HFF-Myc (cell line): ENCODE measurements at regions not wholly inside any gene's neighbourhood (a gene's known extent, or its start where the extent isn't known, plus 50 kb on each side); places are given as distances from the start of the nearest gene placed in this dataset.
"Not testable (repeated sequence)": the region's sequence is repeated elsewhere in the genome, so short reads cannot be mapped to it uniquely, and the experiment has no call there.

ENCODE experiments used
- DNase-seq: peaks from one replicate; pipeline ENCODE4 v3.0.0-alpha.2; 2011; ENCODE audit warnings: low read depth; ENCODE audit errors: extremely low read depth
- H3K4me3 ChIP-seq: replicated peaks from 2 replicates; pipeline ENCODE4 v1.5.1; 2011; ENCODE audit warnings: low read depth, mild to moderate bottlenecking, control low read depth, low read length
- TF ChIP-seq, protein P1 (sequence below): IDR thresholded peaks from 2 replicates; pipeline ENCODE4 v1.5.1; 2012; ENCODE audit warnings: mild to moderate bottlenecking, low read depth, low read length, control low read depth; ENCODE audit errors: missing control alignments

GRCh38 chr7:118372530-118372929 lies 148.0 kb downstream of the ANKRD7 start:
- TF ChIP-seq, protein P1, sequence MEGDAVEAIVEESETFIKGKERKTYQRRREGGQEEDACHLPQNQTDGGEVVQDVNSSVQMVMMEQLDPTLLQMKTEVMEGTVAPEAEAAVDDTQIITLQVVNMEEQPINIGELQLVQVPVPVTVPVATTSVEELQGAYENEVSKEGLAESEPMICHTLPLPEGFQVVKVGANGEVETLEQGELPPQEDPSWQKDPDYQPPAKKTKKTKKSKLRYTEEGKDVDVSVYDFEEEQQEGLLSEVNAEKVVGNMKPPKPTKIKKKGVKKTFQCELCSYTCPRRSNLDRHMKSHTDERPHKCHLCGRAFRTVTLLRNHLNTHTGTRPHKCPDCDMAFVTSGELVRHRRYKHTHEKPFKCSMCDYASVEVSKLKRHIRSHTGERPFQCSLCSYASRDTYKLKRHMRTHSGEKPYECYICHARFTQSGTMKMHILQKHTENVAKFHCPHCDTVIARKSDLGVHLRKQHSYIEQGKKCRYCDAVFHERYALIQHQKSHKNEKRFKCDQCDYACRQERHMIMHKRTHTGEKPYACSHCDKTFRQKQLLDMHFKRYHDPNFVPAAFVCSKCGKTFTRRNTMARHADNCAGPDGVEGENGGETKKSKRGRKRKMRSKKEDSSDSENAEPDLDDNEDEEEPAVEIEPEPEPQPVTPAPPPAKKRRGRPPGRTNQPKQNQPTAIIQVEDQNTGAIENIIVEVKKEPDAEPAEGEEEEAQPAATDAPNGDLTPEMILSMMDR = no peak
- no peak overlapping the region for H3K4me3 ChIP-seq
- no peak for DNase-seq

DNA sequence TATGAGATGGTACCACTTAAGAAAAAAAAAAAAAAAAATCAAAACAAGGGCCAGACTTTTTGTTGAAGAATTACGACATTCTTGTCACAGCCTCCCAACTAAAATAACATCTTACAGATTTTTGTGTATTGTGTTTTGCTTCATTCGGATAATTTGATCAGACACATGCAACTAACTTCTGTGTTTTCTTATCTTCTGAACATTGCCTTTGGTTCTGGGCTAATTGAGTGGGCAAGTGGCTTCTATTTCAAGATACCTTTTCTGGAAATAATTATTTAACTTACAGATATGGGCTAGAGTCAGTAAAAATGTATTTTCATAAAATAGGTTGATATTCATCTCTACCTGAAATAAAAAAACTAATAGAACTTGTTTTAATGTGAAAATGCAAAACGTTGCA lies 165.1 kb downstream of the ANKRD7 start:
- H3K4me3 ChIP-seq = no peak overlapping the region
- DNase-seq = no peak
- TF ChIP-seq, protein P1 = no peak

- H3K4me3 ChIP-seq = no peak overlapping the region
- DNase-seq = no peak
- TF ChIP-seq, protein P1 = no peak
Measured at GRCh38 chr7:118404211-118404610, 179.7 kb downstream of the ANKRD7 start.

DNA sequence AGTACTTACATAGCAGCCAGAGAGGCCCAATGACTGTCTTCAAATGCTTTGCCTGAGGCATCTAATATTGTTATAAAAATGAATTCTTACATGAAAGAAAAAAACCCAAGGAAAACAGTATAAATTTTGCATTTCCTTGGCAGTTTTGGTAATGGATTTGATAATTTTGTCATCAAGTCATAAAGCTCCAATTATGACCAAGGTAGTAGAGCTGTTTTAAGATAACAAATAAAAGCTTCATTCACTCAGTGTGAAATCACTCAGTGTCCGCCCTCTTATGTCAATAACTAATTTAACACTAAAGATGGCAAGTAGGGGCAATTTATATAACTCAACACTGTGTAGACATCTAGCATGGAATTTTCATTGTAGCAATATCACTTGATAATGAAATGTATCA lies 193.9 kb downstream of the ANKRD7 start:
- no peak for DNase-seq
- TF ChIP-seq, protein P1 = no peak
- H3K4me3 ChIP-seq = no peak overlapping the region

DNA sequence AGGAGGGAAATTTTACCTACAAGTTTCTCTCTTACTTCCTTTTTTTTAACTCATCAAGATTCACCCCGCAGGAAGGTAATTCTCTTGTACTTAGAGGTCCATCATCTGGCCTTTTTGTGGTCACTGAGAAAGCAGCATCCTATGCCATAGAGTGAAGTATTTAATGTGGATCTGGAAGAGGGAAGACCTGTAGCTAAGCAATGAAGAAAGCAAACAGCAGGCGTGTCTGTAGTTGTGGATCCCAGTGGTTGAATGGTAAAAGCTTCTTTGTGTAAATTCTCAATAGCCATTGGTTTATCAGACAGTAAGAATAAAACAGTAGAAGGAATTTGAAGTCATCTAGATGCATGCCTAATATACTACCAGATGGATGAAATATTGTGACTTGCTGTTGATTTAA lies 196.4 kb downstream of the ANKRD7 start:
- no peak overlapping the region for H3K4me3 ChIP-seq
- no peak for DNase-seq
- TF ChIP-seq, protein P1 = no peak

- H3K4me3 ChIP-seq = no peak overlapping the region
- TF ChIP-seq, protein P1 = no peak
- no peak for DNase-seq
Measured at GRCh38 chr7:118429141-118429540, 204.6 kb downstream of the ANKRD7 start.

DNA sequence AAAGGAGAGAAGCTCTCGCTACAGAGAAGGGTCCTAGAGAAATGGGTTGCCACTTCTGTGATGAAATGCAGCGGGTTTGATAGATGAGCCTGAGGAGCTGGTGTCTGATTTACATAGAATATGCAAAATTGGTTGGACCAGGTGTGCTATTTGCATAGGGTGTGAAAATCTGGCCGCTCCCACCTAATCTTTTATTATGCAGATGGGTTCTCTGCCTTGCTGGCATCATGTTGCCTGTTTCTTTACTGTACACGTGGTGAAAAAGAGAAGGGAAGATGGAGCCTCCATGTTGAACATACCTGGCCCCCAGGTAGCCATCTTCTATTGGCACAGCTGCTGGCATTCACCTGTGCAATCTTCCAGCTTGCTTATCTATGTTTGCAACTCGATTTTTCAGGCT lies 212.2 kb downstream of the ANKRD7 start:
- H3K4me3 ChIP-seq = no peak overlapping the region
- TF ChIP-seq, protein P1 = no peak
- DNase-seq = no peak

DNA sequence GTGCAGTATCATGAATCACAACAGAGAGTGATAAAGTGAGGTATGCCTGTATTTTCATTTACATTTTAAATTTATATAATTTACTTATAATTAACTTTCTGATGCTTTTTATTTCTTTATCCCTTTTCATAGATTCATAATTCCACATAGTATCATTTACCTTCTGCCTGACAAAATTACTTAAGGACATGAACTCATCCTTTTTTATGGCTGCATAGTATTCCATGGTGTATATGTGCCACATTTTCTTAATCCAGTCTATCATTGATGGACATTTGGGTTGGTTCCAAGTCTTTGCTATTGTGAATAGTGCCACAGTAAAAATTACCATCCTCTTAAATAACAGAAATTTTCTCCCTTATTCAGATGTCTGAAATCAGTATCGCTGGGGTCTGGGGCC lies 224.5 kb downstream of the ANKRD7 start:
- not testable (repeated sequence) for H3K4me3 ChIP-seq, DNase-seq
